Panc1 (cell line): ENCODE measurements at regions not wholly inside any gene's neighbourhood (a gene's known extent, or its start where the extent isn't known, plus 50 kb on each side); places are given as distances from the start of the nearest gene placed in this dataset.

Experiments
- ATAC-seq: fragments of 200-7000 bp; cut with Tn5 transposase; 2 replicates; pipeline ENCODE4 v1.9.1; 2020; ENCODE audit warnings: mild to moderate bottlenecking, moderate library complexity
- BruUV-seq: library from RNA; stranded (reverse); fragments of 400-500 nt; replicated peaks from 2 replicates; lab custom pipeline; 2021; lab: Mats Ljungman, UMichigan
- CTCF ChIA-PET: fragments of 300-600 bp; sonication (Branson Sonifier 250); formaldehyde crosslinking; loops from one replicate; lab custom pipeline; 2022; ENCODE audit warnings: antibody characterized with exemption; lab: Charles Lee
- POLR2A ChIA-PET: fragments of 300-600 bp; sonication (Branson Sonifier 250); formaldehyde crosslinking; loops from one replicate; lab custom pipeline; 2022; ENCODE audit warnings: antibody characterized with exemption; lab: Charles Lee
- DNase-seq: peaks from one replicate; pipeline ENCODE4 v3.0.0-alpha.2; 2010; ENCODE audit warnings: low read depth, low spot score
- H3K27ac ChIP-seq: 2 replicates; pipeline ENCODE4 v1.5.1; 2011; ENCODE audit warnings: mild to moderate bottlenecking, low read length, inconsistent platforms
- H3K27me3 ChIP-seq: fragments of 200-500 bp; sonication (Bioruptor generic); 2 replicates; pipeline ENCODE4 v1.6.0; 2014; ENCODE audit warnings: low read length, inconsistent platforms; ENCODE audit not compliant: control insufficient read depth, insufficient read depth
- H3K36me3 ChIP-seq: fragments of 200-500 bp; sonication (Bioruptor generic); 2 replicates; pipeline ENCODE4 v1.5.1; 2014; ENCODE audit warnings: inconsistent platforms, mild to moderate bottlenecking, low read length, moderate library complexity; ENCODE audit not compliant: control insufficient read depth, insufficient read depth
- H3K4me1 ChIP-seq: 2 replicates; pipeline ENCODE4 v1.5.1; 2011; ENCODE audit warnings: inconsistent platforms, mild to moderate bottlenecking, low read length, moderate library complexity; ENCODE audit not compliant: control insufficient read depth, insufficient read depth
- H3K4me3 ChIP-seq, 2 experiments: 2 replicates each; pipeline ENCODE4 v1.5.1; 2011 to 2012; ENCODE audit warnings: low read depth in 2 of 2, low read length in 2 of 2, mild to moderate bottlenecking in 2 of 2, inconsistent platforms in 1 of 2, moderate library complexity in 1 of 2
- H3K9me3 ChIP-seq: fragments of 200-500 bp; sonication (Bioruptor generic); 2 replicates; pipeline ENCODE4 v1.5.1; 2014; ENCODE audit warnings: low read depth, mild to moderate bottlenecking, inconsistent platforms, low read length, moderate library complexity; ENCODE audit not compliant: control insufficient read depth, insufficient read depth
- CTCF ChIP-seq: fragments of 450-650 bp; IDR thresholded peaks from 2 replicates; pipeline ENCODE4 v1.5.1; 2017; ENCODE audit warnings: mild to moderate bottlenecking
- POLR2AphosphoS5 ChIP-seq: IDR thresholded peaks from 2 replicates; pipeline ENCODE4 v1.6.1; 2012; ENCODE audit warnings: mild to moderate bottlenecking, low read depth, low read length, moderate library complexity
- REST ChIP-seq, 2 experiments: IDR thresholded peaks; 2 replicates each; pipeline ENCODE4 v1.6.1; 2011 to 2012; ENCODE audit warnings: low read depth in 2 of 2, control low read depth in 1 of 2, low read length in 1 of 2, mild to moderate bottlenecking in 1 of 2, moderate library complexity in 1 of 2; ENCODE audit not compliant: insufficient read depth in 1 of 2
- SIN3A ChIP-seq: IDR thresholded peaks from 2 replicates; pipeline ENCODE4 v1.6.1; 2012; ENCODE audit warnings: low read depth, mild to moderate bottlenecking, low read length, moderate library complexity, borderline replicate concordance; ENCODE audit not compliant: insufficient read depth
- TCF7L2 ChIP-seq: IDR thresholded peaks from 2 replicates; pipeline ENCODE4 v1.6.1; 2011; ENCODE audit warnings: mild to moderate bottlenecking, low read depth, low read length, inconsistent platforms
- in situ Hi-C: cut with HindIII; loops from 2 replicates; pipeline ENCODE4 v1.10.0; 2016; ENCODE audit warnings: low sequenced_read_pairs, low pct_unique_long_range_greater_than_20kb
- intact Hi-C: fragments of 100-400 bp; cut with micrococcal nuclease; formaldehyde crosslinking; loops from one replicate; pipeline ENCODE4 v1.10.0; 2022; ENCODE audit not compliant: unreplicated experiment

- intact Hi-C loops = no loop called here
- H3K4me1 ChIP-seq = no peaks in the 10 kb centered on the region
- no TSS peak for BruUV-seq
- no peak for DNase-seq
- in situ Hi-C loops = no loop called here
- no peaks in the 10 kb centered on the region for H3K36me3 ChIP-seq
- no peak for ATAC-seq
- H3K27me3 ChIP-seq = no peaks in the 10 kb centered on the region
- ChIA-PET CTCF (interaction anchor here (0.6 kb wide), 1 partner anchor 492 kb away, joined by 3 read pairs; no protein-coding TSS in a partner anchor), POLR2A (no interaction called here)
- no peak overlapping the region for H3K27ac ChIP-seq
- TF ChIP-seq POLR2AphosphoS5 (no peak), SIN3A (no peak), TCF7L2 (no peak), REST (IDR thresholded peaks at IDR 0.05; ENCODE audit: insufficient read depth in 1 of 2, low read depth in 2 of 2, low read length in 1 of 2) (no peak), CTCF (no peak)
- no peak overlapping the region for H3K4me3 ChIP-seq
- H3K9me3 ChIP-seq = no peaks in the 10 kb centered on the region
These were observed 596.6 kb downstream of the PTPRU start for GRCh38 chr1:29832936-29833335.

GRCh38 chr1:29832471-29832870 is 596.1 kb downstream of the PTPRU start:
- POLR2A ChIA-PET = no interaction called here

More at GRCh38 chr1:29832471-29832870, 596.1 kb downstream of the PTPRU start:
- in situ Hi-C loops = no loop called here
- H3K27me3 ChIP-seq = no peaks in the 10 kb centered on the region
- H3K4me1 ChIP-seq = no peaks in the 10 kb centered on the region
- intact Hi-C loops = no loop called here
- no peak overlapping the region for H3K27ac ChIP-seq
- no peaks in the 10 kb centered on the region for H3K36me3 ChIP-seq
- TF ChIP-seq CTCF = no peak
- TF ChIP-seq SIN3A = no peak
- TF ChIP-seq POLR2AphosphoS5 = no peak
- TF ChIP-seq TCF7L2 = no peak
- no peak for TF ChIP-seq REST (IDR thresholded peaks at IDR 0.05; ENCODE audit: insufficient read depth in 1 of 2, low read depth in 2 of 2, low read length in 1 of 2)
- H3K9me3 ChIP-seq = no peaks in the 10 kb centered on the region
- CTCF ChIA-PET = no interaction called here
- BruUV-seq = no TSS peak
- no peak for DNase-seq
- no peak for ATAC-seq
- H3K4me3 ChIP-seq = no peak overlapping the region
